Astrocyte (in vitro differentiated cells and primary cell): ENCODE measurements at regions not wholly inside any gene's neighbourhood (a gene's known extent, or its start where the extent isn't known, plus 50 kb on each side); places are given as distances from the start of the nearest gene placed in this dataset.

ENCODE experiments used
- CTCF ChIP-seq: IDR thresholded peaks from 2 replicates; pipeline ENCODE4 v1.5.1; 2011; ENCODE audit warnings: low read depth, mild to moderate bottlenecking, inconsistent platforms, low read length, moderate library complexity; ENCODE audit not compliant: insufficient read depth
- EZH2 ChIP-seq: IDR thresholded peaks from 2 replicates; pipeline ENCODE4 v1.6.1; 2012; ENCODE audit warnings: mild to moderate bottlenecking, low read length, inconsistent platforms; ENCODE audit not compliant: insufficient read depth

GRCh38 chr2:95700519-95700918 lies 108.7 kb downstream of the TRIM43 start:
- no peak for TF ChIP-seq CTCF
- TF ChIP-seq EZH2 = no peak
